ENCODE measurements at regions not wholly inside any gene's neighbourhood (a gene's known extent, or its start where the extent isn't known, plus 50 kb on each side); places are given as distances from the start of the nearest gene placed in this dataset.

DNA sequence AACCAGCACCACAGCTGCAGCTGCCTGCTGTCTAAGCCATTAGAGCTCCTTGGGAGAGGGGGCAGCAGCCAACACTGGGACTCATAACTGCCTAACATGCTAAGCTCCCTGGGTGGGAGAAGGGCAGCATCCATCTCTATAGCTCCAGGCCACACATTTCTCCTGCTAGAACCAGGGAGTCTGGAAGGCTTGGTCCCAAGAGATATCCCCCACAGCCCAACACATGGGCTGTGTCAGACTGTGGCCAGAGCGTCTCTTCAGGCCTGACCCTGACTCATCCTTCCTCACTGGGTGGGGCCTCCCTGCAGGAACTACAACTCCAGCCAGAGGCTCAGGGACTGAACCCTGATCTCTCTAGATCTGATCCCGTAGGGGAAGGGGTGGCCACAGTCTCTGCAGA lies 411.1 kb downstream of the HDGFL1 start:
- no TSS peak for BruUV-seq (replicated peaks)
- peak; percentile 30 for DNase-seq (ENCODE audit: unreplicated experiment)
- intact Hi-C loops (cut with micrococcal nuclease): no loop called here
- Mint-ChIP-seq H3K4me1 (ENCODE audit: insufficient read depth, unreplicated experiment) (no peaks in the 10 kb centered on the region), H3K36me3 (ENCODE audit: insufficient read depth, unreplicated experiment) (no peaks in the 10 kb centered on the region), H3K27ac (ENCODE audit: low read depth, unreplicated experiment) (no peak overlapping the region), H3K27me3 (ENCODE audit: insufficient read depth, unreplicated experiment) (no peaks in the 10 kb centered on the region), H3K9me3 (ENCODE audit: unreplicated experiment) (peaks cover 15% of the 10 kb centered on the region), H3K4me3 (ENCODE audit: unreplicated experiment) (no peak overlapping the region)
- TF ChIP-seq, protein P1, sequence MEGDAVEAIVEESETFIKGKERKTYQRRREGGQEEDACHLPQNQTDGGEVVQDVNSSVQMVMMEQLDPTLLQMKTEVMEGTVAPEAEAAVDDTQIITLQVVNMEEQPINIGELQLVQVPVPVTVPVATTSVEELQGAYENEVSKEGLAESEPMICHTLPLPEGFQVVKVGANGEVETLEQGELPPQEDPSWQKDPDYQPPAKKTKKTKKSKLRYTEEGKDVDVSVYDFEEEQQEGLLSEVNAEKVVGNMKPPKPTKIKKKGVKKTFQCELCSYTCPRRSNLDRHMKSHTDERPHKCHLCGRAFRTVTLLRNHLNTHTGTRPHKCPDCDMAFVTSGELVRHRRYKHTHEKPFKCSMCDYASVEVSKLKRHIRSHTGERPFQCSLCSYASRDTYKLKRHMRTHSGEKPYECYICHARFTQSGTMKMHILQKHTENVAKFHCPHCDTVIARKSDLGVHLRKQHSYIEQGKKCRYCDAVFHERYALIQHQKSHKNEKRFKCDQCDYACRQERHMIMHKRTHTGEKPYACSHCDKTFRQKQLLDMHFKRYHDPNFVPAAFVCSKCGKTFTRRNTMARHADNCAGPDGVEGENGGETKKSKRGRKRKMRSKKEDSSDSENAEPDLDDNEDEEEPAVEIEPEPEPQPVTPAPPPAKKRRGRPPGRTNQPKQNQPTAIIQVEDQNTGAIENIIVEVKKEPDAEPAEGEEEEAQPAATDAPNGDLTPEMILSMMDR (IDR thresholded peaks at IDR 0.05; ENCODE audit: unreplicated experiment): no peak
- CTCF ChIA-PET: interaction anchor here (0.5 kb wide), 1 partner anchor 1273 kb away, joined by 3 read pairs; no protein-coding TSS in a partner anchor
- POLR2A ChIA-PET: no interaction called here

DNA sequence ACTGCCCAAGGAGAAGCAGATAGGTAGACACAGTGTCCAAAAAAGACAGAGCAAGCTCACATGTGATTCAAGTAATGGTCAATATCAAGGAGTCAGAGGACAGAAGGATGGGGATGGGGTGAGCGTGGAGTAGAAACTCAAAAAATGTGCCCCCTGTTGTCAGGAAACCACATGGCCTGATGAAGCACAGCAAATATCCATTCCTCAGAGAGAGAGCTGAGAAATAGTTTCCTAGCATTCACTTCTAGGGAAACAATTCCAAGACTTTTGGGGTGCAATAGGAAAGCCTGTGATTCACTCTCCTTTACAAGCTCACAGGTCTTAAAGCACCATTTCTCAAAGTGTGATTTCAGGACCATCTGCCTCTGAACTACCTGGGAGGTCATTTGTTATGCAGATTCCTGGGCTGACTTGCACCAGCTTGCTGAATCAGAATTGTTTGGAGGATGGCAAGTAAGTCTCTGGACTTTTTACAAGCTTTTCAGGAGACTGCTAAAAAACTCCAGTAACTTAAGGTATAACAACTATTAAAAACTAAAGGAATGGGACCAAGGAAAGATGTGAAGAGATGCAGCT lies 432.8 kb downstream of the HDGFL1 start:
- H3K4me3 Mint-ChIP-seq (ENCODE audit: unreplicated experiment): no peak overlapping the region
- no peak for DNase-seq (ENCODE audit: unreplicated experiment)
- TF ChIP-seq, protein P1 (IDR thresholded peaks at IDR 0.05; ENCODE audit: unreplicated experiment): no peak
- ChIA-PET POLR2A (no interaction called here), CTCF (interaction anchor here (0.7 to 1.3 kb wide), 2 partner anchors 10 to 141 kb away, joined by 3 to 5 read pairs; no protein-coding TSS in a partner anchor)
- BruUV-seq (replicated peaks): no TSS peak
- no peak overlapping the region for H3K27ac Mint-ChIP-seq (ENCODE audit: low read depth, unreplicated experiment)
- H3K27me3 Mint-ChIP-seq (ENCODE audit: insufficient read depth, unreplicated experiment): no peaks in the 10 kb centered on the region
- no peaks in the 10 kb centered on the region for H3K4me1 Mint-ChIP-seq (ENCODE audit: insufficient read depth, unreplicated experiment)
- H3K9me3 Mint-ChIP-seq (ENCODE audit: unreplicated experiment): no peaks in the 10 kb centered on the region
- H3K36me3 Mint-ChIP-seq (ENCODE audit: insufficient read depth, unreplicated experiment): no peaks in the 10 kb centered on the region
- intact Hi-C loops (cut with micrococcal nuclease): no loop called here

DNA sequence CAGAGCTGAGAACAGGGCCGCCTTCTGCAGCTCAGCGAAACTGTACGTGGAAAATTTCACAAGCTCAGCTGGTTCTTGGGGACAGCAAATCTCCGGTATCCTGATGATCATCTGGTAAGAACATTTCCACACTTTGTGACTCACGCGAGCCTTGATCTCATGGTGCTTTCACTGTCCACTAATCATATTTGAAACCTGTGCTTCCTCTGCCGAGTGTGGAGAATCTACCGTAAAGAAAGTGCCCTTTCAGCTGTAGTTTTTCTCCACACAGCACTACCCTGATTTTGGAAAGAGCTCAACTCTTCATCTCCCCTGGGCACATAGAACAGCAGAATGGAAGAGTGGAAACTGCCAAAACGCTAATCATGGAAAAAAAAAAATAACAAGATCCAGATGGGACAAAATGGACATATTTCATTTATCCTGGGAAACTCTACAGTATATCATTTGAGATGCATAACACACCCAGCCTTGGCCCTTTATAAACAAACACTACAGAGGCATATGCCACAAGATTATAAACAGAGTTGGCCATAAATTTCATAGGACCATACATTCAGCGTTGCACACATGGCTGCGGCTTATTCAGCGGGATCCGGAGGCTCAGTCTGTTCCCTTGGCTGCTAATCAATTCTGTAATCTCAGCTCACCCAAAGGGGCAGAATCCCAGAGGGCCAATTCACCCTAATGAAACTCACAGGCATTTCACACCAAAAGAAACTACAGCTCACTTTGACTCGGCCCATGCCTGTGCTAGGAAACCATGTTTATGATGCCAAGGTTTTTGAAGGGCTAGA lies 434.5 kb downstream of the HDGFL1 start:
- TF ChIP-seq, protein P1 (IDR thresholded peaks at IDR 0.05; ENCODE audit: unreplicated experiment): no peak
- intact Hi-C loops (cut with micrococcal nuclease): no loop called here

DNA sequence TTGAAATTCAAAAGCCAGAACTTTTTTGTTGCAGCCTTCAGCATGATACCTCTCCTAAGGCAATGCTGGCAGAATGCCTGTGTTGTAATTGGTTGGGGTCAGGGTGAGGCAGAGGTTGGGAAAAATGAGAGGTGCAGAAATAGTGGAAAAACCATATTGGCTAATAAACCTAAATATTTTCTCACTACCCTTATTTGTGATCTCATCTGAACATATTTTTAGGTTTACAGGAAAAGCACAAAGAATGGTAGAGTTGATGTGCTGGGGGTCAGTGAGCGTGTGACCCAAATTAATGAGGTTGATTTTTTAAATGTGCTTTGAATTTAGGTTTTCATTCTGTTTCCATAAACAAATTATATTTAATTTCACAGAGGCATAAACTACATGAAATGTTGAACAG lies 437.3 kb downstream of the HDGFL1 start:
- intact Hi-C loops (cut with micrococcal nuclease): no loop called here
- no peak for DNase-seq (ENCODE audit: unreplicated experiment)
- TF ChIP-seq, protein P1 (IDR thresholded peaks at IDR 0.05; ENCODE audit: unreplicated experiment): no peak

More for the DNA sequence above, 434.5 kb downstream of the HDGFL1 start:
- Mint-ChIP-seq H3K9me3 (ENCODE audit: unreplicated experiment) (no peaks in the 10 kb centered on the region), H3K27me3 (ENCODE audit: insufficient read depth, unreplicated experiment) (no peaks in the 10 kb centered on the region), H3K27ac (ENCODE audit: low read depth, unreplicated experiment) (no peak overlapping the region), H3K4me1 (ENCODE audit: insufficient read depth, unreplicated experiment) (no peaks in the 10 kb centered on the region), H3K4me3 (ENCODE audit: unreplicated experiment) (no peak overlapping the region), H3K36me3 (ENCODE audit: insufficient read depth, unreplicated experiment) (no peaks in the 10 kb centered on the region)
- ChIA-PET CTCF (interaction anchor here (0.5 kb wide), 1 partner anchor 759 kb away, joined by 3 read pairs; no protein-coding TSS in a partner anchor), POLR2A (no interaction called here)
- BruUV-seq (replicated peaks): no TSS peak
- DNase-seq (ENCODE audit: unreplicated experiment): no peak

More for the DNA sequence above, 437.3 kb downstream of the HDGFL1 start:
- H3K27me3 Mint-ChIP-seq (ENCODE audit: insufficient read depth, unreplicated experiment): no peaks in the 10 kb centered on the region
- BruUV-seq (replicated peaks): no TSS peak
- no peaks in the 10 kb centered on the region for H3K4me1 Mint-ChIP-seq (ENCODE audit: insufficient read depth, unreplicated experiment)
- H3K9me3 Mint-ChIP-seq (ENCODE audit: unreplicated experiment): peaks cover 7% of the 10 kb centered on the region
- CTCF ChIA-PET: interaction anchor here (0.6 kb wide), 1 partner anchor 894 kb away, joined by 4 read pairs; no protein-coding TSS in a partner anchor
- POLR2A ChIA-PET: no interaction called here
- H3K4me3 Mint-ChIP-seq (ENCODE audit: unreplicated experiment): no peak overlapping the region
- H3K27ac Mint-ChIP-seq (ENCODE audit: low read depth, unreplicated experiment): no peak overlapping the region
- H3K36me3 Mint-ChIP-seq (ENCODE audit: insufficient read depth, unreplicated experiment): no peaks in the 10 kb centered on the region
